ENCODE measurements at regions not wholly inside any gene's neighbourhood (a gene's known extent, or its start where the extent isn't known, plus 50 kb on each side); places are given as distances from the start of the nearest gene placed in this dataset.

- TF ChIP-seq CTCF (IDR thresholded peaks at IDR 0.05; ENCODE audit: insufficient read depth, low read depth, low read length, missing control alignments), result no peak
- no peak for DNase-seq (ENCODE audit: low read depth)
These were observed 516.9 kb downstream of the EIPR1 start for GRCh38 chr2:2860589-2861300.

GRCh38 chr2:2859732-2860131, 517.9 kb downstream of the EIPR1 start:
- no peak for DNase-seq (ENCODE audit: low read depth)
- H3K4me3 ChIP-seq (ENCODE audit: low read depth, low read length), result no peak overlapping the region
- TF ChIP-seq CTCF (IDR thresholded peaks at IDR 0.05; ENCODE audit: insufficient read depth, low read depth, low read length, missing control alignments), result no peak

More at GRCh38 chr2:2860589-2861300, 516.9 kb downstream of the EIPR1 start:
- H3K4me3 ChIP-seq (ENCODE audit: low read depth, low read length), result no peak overlapping the region

- no peak for DNase-seq (ENCODE audit: low read depth)
- no peak overlapping the region for H3K4me3 ChIP-seq (ENCODE audit: low read depth, low read length)
- TF ChIP-seq CTCF (IDR thresholded peaks at IDR 0.05; ENCODE audit: insufficient read depth, low read depth, low read length, missing control alignments), result no peak
These were observed 518.5 kb downstream of the EIPR1 start for GRCh38 chr2:2859164-2859563.

- no peak overlapping the region for H3K4me3 ChIP-seq (ENCODE audit: low read depth, low read length)
- DNase-seq (ENCODE audit: low read depth), result no peak
- no peak for TF ChIP-seq CTCF (IDR thresholded peaks at IDR 0.05; ENCODE audit: insufficient read depth, low read depth, low read length, missing control alignments)
These were observed 520.7 kb downstream of the EIPR1 start for GRCh38 chr2:2856723-2857415.

GRCh38 chr2:2855297-2855696, 522.3 kb downstream of the EIPR1 start:
- H3K4me3 ChIP-seq (ENCODE audit: low read depth, low read length), result no peak overlapping the region
- no peak for DNase-seq (ENCODE audit: low read depth)
- no peak for TF ChIP-seq CTCF (IDR thresholded peaks at IDR 0.05; ENCODE audit: insufficient read depth, low read depth, low read length, missing control alignments)

GRCh38 chr2:2853346-2853745, 522.3 kb upstream of the MYT1L start:
- no peak for TF ChIP-seq CTCF (IDR thresholded peaks at IDR 0.05; ENCODE audit: insufficient read depth, low read depth, low read length, missing control alignments)
- H3K4me3 ChIP-seq (ENCODE audit: low read depth, low read length), result no peak overlapping the region
- no peak for DNase-seq (ENCODE audit: low read depth)
